ENCODE measurements at regions not wholly inside any gene's neighbourhood (a gene's known extent, or its start where the extent isn't known, plus 50 kb on each side); places are given as distances from the start of the nearest gene placed in this dataset.

DNA sequence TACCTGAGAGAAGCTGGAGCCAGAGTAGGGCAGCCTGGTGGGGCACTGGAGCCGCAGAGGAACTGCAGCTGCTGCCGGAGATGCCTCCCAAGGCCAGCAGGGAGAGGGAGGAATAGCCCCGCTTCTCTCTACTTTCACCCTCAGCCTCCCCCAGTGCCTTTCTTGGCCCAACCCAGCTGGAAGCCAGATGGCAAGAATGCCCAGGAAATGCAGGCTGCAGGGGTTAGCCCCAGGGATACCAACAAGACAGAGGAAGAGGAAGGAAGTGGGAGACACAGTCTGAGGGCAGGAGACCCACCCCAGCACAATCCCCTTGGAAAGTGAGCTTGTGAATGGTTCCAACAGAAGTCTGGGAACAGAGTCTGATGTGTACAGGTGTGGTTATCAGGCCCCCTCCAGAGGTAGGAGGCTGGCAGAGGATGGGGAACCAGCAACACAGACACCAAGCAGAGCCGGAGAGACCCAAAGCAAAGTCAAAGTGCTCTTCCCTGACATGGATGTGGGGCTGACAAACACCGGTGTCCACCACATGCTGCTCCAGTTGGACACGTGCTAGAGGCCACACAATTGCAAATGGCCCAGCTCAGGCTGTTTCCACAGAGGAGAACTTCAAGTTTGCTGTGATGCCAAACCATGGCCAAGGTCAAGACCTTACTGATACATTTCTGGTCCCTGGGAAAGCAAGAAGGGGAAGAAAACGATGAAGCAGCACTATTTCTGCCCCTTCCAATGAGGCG, 418.8 kb upstream of the PROK2 start:
- no peak overlapping the region for H3K27ac ChIP-seq
- TF ChIP-seq POLR2A (IDR thresholded peaks at IDR 0.05): no peak
- TF ChIP-seq, protein P1, sequence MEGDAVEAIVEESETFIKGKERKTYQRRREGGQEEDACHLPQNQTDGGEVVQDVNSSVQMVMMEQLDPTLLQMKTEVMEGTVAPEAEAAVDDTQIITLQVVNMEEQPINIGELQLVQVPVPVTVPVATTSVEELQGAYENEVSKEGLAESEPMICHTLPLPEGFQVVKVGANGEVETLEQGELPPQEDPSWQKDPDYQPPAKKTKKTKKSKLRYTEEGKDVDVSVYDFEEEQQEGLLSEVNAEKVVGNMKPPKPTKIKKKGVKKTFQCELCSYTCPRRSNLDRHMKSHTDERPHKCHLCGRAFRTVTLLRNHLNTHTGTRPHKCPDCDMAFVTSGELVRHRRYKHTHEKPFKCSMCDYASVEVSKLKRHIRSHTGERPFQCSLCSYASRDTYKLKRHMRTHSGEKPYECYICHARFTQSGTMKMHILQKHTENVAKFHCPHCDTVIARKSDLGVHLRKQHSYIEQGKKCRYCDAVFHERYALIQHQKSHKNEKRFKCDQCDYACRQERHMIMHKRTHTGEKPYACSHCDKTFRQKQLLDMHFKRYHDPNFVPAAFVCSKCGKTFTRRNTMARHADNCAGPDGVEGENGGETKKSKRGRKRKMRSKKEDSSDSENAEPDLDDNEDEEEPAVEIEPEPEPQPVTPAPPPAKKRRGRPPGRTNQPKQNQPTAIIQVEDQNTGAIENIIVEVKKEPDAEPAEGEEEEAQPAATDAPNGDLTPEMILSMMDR (IDR thresholded peaks at IDR 0.05 in 4 of 5, conservative IDR thresholded peaks at IDR 0.05 in 1 of 5): no peak
- ATAC-seq (no peak), DNase-seq (no peak)
- intact Hi-C loops (cut with DNase I; ENCODE audit: low total_unique reads) (no loop called here), in situ Hi-C loops (cut with MboI; ENCODE audit: low sequenced_read_pairs in 4 of 4) (no loop called here)
- H3K4me1 ChIP-seq: no peaks in the 10 kb centered on the region
- H3K36me3 ChIP-seq: no peaks in the 10 kb centered on the region
- no peaks in the 10 kb centered on the region for H3K27me3 ChIP-seq
- H3K4me3 ChIP-seq: no peak overlapping the region
- H3K9me3 ChIP-seq: peaks cover 0 to 7% (median 0%) of the 10 kb centered on the region in 3 donors

DNA sequence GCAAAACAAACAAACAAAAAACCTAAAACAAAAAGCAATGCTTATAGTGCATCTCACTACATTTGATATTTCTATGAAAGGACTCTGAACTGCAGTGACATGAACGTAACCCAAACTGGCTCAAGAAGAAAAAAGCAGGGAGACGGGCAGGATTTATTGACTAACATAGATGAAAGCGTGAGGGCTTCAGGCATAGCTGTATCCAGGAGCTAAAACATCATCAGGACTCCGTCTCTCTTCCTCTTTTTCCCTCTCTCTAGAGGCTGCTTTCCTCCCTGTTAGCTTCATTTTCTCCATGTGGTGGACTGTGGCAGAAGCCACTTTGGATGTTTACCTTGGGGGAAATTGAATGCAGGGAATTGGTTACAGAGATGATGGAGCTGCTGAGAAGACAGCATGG, 418.2 kb upstream of the PROK2 start:
- DNase-seq: no peak
- no peak overlapping the region for H3K27ac ChIP-seq
- peaks cover 0 to 7% (median 0%) of the 10 kb centered on the region in 3 donors for H3K9me3 ChIP-seq
- no peaks in the 10 kb centered on the region for H3K36me3 ChIP-seq
- intact Hi-C loops (cut with DNase I; ENCODE audit: low total_unique reads): no loop called here
- no peaks in the 10 kb centered on the region for H3K4me1 ChIP-seq
- in situ Hi-C loops (cut with MboI; ENCODE audit: low sequenced_read_pairs in 4 of 4): no loop called here
- no peak overlapping the region for H3K4me3 ChIP-seq
- no peaks in the 10 kb centered on the region for H3K27me3 ChIP-seq
- TF ChIP-seq, protein P1 (IDR thresholded peaks at IDR 0.05 in 4 of 5, conservative IDR thresholded peaks at IDR 0.05 in 1 of 5): no peak
- no peak for TF ChIP-seq POLR2A (IDR thresholded peaks at IDR 0.05)
- no peak for ATAC-seq

DNA sequence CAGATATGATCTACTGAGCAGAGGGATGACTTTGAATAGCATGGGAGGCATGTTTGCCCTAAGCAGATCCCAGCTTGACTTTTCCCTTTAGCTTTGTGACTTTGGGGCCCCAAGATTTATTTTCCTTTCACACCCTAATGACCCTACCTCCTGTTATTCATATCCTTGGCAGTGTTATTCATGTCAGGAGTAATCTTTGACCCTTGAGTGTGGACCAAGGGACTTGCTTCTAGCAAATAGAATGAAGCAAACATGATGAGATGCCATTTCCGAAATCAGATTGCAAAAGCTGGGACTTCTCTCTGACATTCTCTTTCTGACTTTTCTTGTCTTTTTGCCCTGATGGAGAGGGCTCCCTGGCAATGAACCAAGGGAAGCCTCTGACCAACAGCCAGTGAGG, 415.4 kb upstream of the PROK2 start:
- intact Hi-C loops (cut with DNase I; ENCODE audit: low total_unique reads): no loop called here
- Histone ChIP-seq H3K4me1 (no peaks in the 10 kb centered on the region), H3K27ac (no peak overlapping the region), H3K9me3 (peaks cover 0 to 7% (median 0%) of the 10 kb centered on the region in 3 donors), H3K36me3 (no peaks in the 10 kb centered on the region), H3K4me3 (no peak overlapping the region), H3K27me3 (no peaks in the 10 kb centered on the region)
- DNase-seq (no peak), ATAC-seq (no peak)
- TF ChIP-seq, protein P1 (IDR thresholded peaks at IDR 0.05 in 4 of 5, conservative IDR thresholded peaks at IDR 0.05 in 1 of 5): no peak
- TF ChIP-seq POLR2A (IDR thresholded peaks at IDR 0.05): no peak
- in situ Hi-C loops (cut with MboI; ENCODE audit: low sequenced_read_pairs in 4 of 4): no loop called here

DNA sequence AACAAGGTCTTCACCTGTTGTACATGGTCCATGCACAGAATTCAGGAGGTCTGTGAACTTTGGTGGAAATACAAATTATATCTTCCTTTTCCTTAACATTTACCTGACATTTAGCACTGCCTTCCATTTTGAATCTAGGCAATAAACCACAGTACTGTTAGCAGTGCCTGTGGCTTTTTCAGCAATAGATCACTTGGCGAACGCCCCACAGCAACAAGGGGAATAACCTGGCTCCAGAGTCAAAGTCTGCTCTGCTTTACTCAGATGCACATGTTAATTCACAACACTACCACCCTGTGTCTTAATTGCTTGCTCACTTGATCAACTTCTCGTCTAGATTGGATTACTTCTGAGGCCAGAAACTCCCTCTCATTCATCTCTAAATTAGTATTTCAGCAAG, 414.6 kb upstream of the PROK2 start:
- no peaks in the 10 kb centered on the region for H3K36me3 ChIP-seq
- no peak overlapping the region for H3K27ac ChIP-seq
- H3K9me3 ChIP-seq: peaks cover 0 to 7% (median 0%) of the 10 kb centered on the region in 3 donors
- H3K27me3 ChIP-seq: no peaks in the 10 kb centered on the region
- no peak for ATAC-seq
- no peak for DNase-seq
- in situ Hi-C loops (cut with MboI; ENCODE audit: low sequenced_read_pairs in 4 of 4) (no loop called here), intact Hi-C loops (cut with DNase I; ENCODE audit: low total_unique reads) (no loop called here)
- H3K4me1 ChIP-seq: no peaks in the 10 kb centered on the region
- no peak overlapping the region for H3K4me3 ChIP-seq
- TF ChIP-seq, protein P1 (IDR thresholded peaks at IDR 0.05 in 4 of 5, conservative IDR thresholded peaks at IDR 0.05 in 1 of 5): no peak
- TF ChIP-seq POLR2A (IDR thresholded peaks at IDR 0.05): no peak

All from gastrocnemius medialis (tissue), 4 donors.